ENCODE measurements at regions not wholly inside any gene's neighbourhood (a gene's known extent, or its start where the extent isn't known, plus 50 kb on each side); places are given as distances from the start of the nearest gene placed in this dataset.

- DNase-seq (ENCODE audit: low spot score) = no peak
These were observed 266.3 kb downstream of the FBXW7 start for GRCh38 chr4:152269448-152270191.

- DNase-seq (ENCODE audit: low spot score) = no peak
These were observed 268.1 kb downstream of the FBXW7 start for GRCh38 chr4:152267811-152268210.

GRCh38 chr4:152266831-152267480, 268.9 kb downstream of the FBXW7 start:
- no peak for DNase-seq (ENCODE audit: low spot score)

GRCh38 chr4:152265149-152265621, 270.7 kb downstream of the FBXW7 start:
- no peak for DNase-seq (ENCODE audit: low spot score)

- DNase-seq (ENCODE audit: low spot score) = no peak
These were observed 271.8 kb downstream of the FBXW7 start for GRCh38 chr4:152264106-152264505.

- no peak for DNase-seq (ENCODE audit: low spot score)
These were observed 276.0 kb downstream of the FBXW7 start for GRCh38 chr4:152259866-152260265.

GRCh38 chr4:152258804-152259708, 276.8 kb downstream of the FBXW7 start:
- no peak for DNase-seq (ENCODE audit: low spot score)

- no peak for DNase-seq (ENCODE audit: low spot score)
These were observed 277.5 kb downstream of the FBXW7 start for GRCh38 chr4:152258391-152258790.

- no peak for DNase-seq (ENCODE audit: low spot score)
These were observed 278.3 kb downstream of the FBXW7 start for GRCh38 chr4:152257601-152258066.

- no peak for DNase-seq (ENCODE audit: low spot score)
These were observed 278.9 kb downstream of the FBXW7 start for GRCh38 chr4:152256996-152257395.

- no peak for DNase-seq (ENCODE audit: low spot score)
These were observed 280.5 kb downstream of the FBXW7 start for GRCh38 chr4:152255437-152255836.

- DNase-seq (ENCODE audit: low spot score) = no peak
These were observed 287.5 kb downstream of the FBXW7 start for GRCh38 chr4:152248347-152248746.

GRCh38 chr4:152247271-152247975, 288.5 kb downstream of the FBXW7 start:
- peak; percentile 63 for DNase-seq (ENCODE audit: low spot score)

- no peak for DNase-seq (ENCODE audit: low spot score)
These were observed 289.2 kb downstream of the FBXW7 start for GRCh38 chr4:152246659-152247058.

- no peak for DNase-seq (ENCODE audit: low spot score)
These were observed 290.2 kb downstream of the FBXW7 start for GRCh38 chr4:152245680-152246079.

GRCh38 chr4:152244659-152245058, 291.2 kb downstream of the FBXW7 start:
- DNase-seq (ENCODE audit: low spot score) = no peak

GRCh38 chr4:152243896-152244595, 291.8 kb downstream of the FBXW7 start:
- no peak for DNase-seq (ENCODE audit: low spot score)

GRCh38 chr4:152243206-152243605, 292.7 kb downstream of the FBXW7 start:
- no peak for DNase-seq (ENCODE audit: low spot score)

GRCh38 chr4:152240232-152240631, 295.7 kb downstream of the FBXW7 start:
- no peak for DNase-seq (ENCODE audit: low spot score)

GRCh38 chr4:152239216-152239615, 296.7 kb downstream of the FBXW7 start:
- DNase-seq (ENCODE audit: low spot score) = no peak

- DNase-seq (ENCODE audit: low spot score) = no peak
These were observed 299.3 kb downstream of the FBXW7 start for GRCh38 chr4:152236519-152237056.

Measured in ecto neural progenitor cell (in vitro differentiated cells).